GM23338 (cell line): ENCODE measurements at regions not wholly inside any gene's neighbourhood (a gene's known extent, or its start where the extent isn't known, plus 50 kb on each side); places are given as distances from the start of the nearest gene placed in this dataset.
"Not testable (repeated sequence)": the region's sequence is repeated elsewhere in the genome, so short reads cannot be mapped to it uniquely, and the experiment has no call there.

Source experiments
- ATAC-seq: fragments of 200-7000 bp; cut with Tn5 transposase; 3 replicates; pipeline ENCODE4 v1.9.1; 2020
- DNase-seq: peaks from one replicate; pipeline ENCODE4 v3.0.0-alpha.2; 2015; ENCODE audit warnings: low spot score
- H2AFZ ChIP-seq: fragments of 200-600 bp; sonication (generic); 2 replicates; pipeline ENCODE4 v1.8.0; 2016; ENCODE audit warnings: antibody characterized with exemption, mild to moderate bottlenecking, moderate library complexity
- H3F3A ChIP-seq: fragments of 200-600 bp; sonication (generic); replicated peaks from 2 replicates; pipeline ENCODE4 v1.8.0; 2017; ENCODE audit warnings: antibody characterized with exemption, mixed run types, low read depth
- H3K27ac ChIP-seq: fragments of 200-600 bp; sonication (generic); 2 replicates; pipeline ENCODE4 v1.6.1; 2016; ENCODE audit warnings: low read depth
- H3K27me3 ChIP-seq: fragments of 200-600 bp; sonication (generic); 2 replicates; pipeline ENCODE4 v1.8.0; 2016; ENCODE audit warnings: mild to moderate bottlenecking, mixed run types, moderate library complexity; ENCODE audit not compliant: insufficient read depth
- H3K36me3 ChIP-seq: fragments of 200-600 bp; sonication (generic); 2 replicates; pipeline ENCODE4 v1.8.0; 2016; ENCODE audit warnings: mild to moderate bottlenecking; ENCODE audit not compliant: insufficient read depth
- H3K4me1 ChIP-seq: fragments of 200-600 bp; sonication (generic); 2 replicates; pipeline ENCODE4 v1.8.0; 2016; ENCODE audit warnings: mild to moderate bottlenecking, moderate library complexity; ENCODE audit not compliant: insufficient read depth
- H3K4me2 ChIP-seq: fragments of 200-600 bp; sonication (generic); 2 replicates; pipeline ENCODE4 v1.7.1; 2017; ENCODE audit warnings: mixed run types
- H3K4me3 ChIP-seq: fragments of 200-600 bp; sonication (generic); 2 replicates; pipeline ENCODE4 v1.6.1; 2016; ENCODE audit warnings: mixed run types
- H3K79me2 ChIP-seq: fragments of 200-600 bp; sonication (generic); replicated peaks from 2 replicates; pipeline ENCODE4 v1.8.0; 2017; ENCODE audit warnings: mild to moderate bottlenecking; ENCODE audit not compliant: insufficient read depth
- H3K9me2 ChIP-seq: fragments of 200-600 bp; sonication (generic); 2 replicates; pipeline ENCODE4 v1.8.0; 2017; ENCODE audit not compliant: insufficient read depth
- H4K20me1 ChIP-seq: fragments of 200-600 bp; sonication (generic); replicated peaks from 2 replicates; pipeline ENCODE4 v1.8.0; 2017; ENCODE audit warnings: mild to moderate bottlenecking; ENCODE audit not compliant: insufficient read depth
- H3K27ac Mint-ChIP-seq: 2 replicates; pipeline ENCODE4 v1.8.0; 2020; ENCODE audit warnings: inconsistent platforms, mild to moderate bottlenecking, moderate library complexity, mixed read lengths
- H3K27me3 Mint-ChIP-seq: 3 replicates; pipeline ENCODE4 v1.8.0; 2022; ENCODE audit warnings: low read depth, mild to moderate bottlenecking, moderate library complexity, mixed read lengths, inconsistent platforms; ENCODE audit not compliant: insufficient read depth, poor library complexity
- H3K36me3 Mint-ChIP-seq: 3 replicates; pipeline ENCODE4 v1.8.0; 2021; ENCODE audit warnings: low read depth, mild to moderate bottlenecking, inconsistent platforms, moderate library complexity, mixed read lengths
- H3K4me1 Mint-ChIP-seq: 3 replicates; pipeline ENCODE4 v1.8.0; 2020; ENCODE audit warnings: mild to moderate bottlenecking, inconsistent platforms, mixed read lengths
- H3K4me3 Mint-ChIP-seq: 3 replicates; pipeline ENCODE4 v1.8.0; 2021; ENCODE audit warnings: moderate library complexity, mild to moderate bottlenecking, inconsistent platforms, mixed read lengths
- H3K9me3 Mint-ChIP-seq: 3 replicates; pipeline ENCODE4 v1.8.0; 2020; ENCODE audit warnings: moderate library complexity, mild to moderate bottlenecking, inconsistent platforms, mixed read lengths
- CREB1 ChIP-seq: fragments of 250-450 bp; sonication (Bioruptor Pico); IDR thresholded peaks from 2 replicates; pipeline ENCODE4 v1.5.0; 2020; ENCODE audit warnings: low read depth, mild to moderate bottlenecking, moderate library complexity
- EZH2 ChIP-seq: fragments of 200-600 bp; sonication (generic); IDR thresholded peaks from one replicate; pipeline ENCODE4 v1.8.0; 2017; ENCODE audit warnings: antibody characterized with exemption, mild to moderate bottlenecking, low read depth; ENCODE audit not compliant: unreplicated experiment
- EZH2phosphoT487 ChIP-seq: fragments of 200-600 bp; sonication (generic); IDR thresholded peaks from one replicate; pipeline ENCODE4 v1.8.1; 2018; ENCODE audit warnings: antibody characterized with exemption; ENCODE audit not compliant: unreplicated experiment
- JUNB ChIP-seq: IDR thresholded peaks from one replicate; pipeline ENCODE4 v1.6.1; 2016; ENCODE audit warnings: antibody characterized with exemption; ENCODE audit not compliant: unreplicated experiment
- POLR2AphosphoS5 ChIP-seq: IDR thresholded peaks from 2 replicates; pipeline ENCODE4 v1.6.1; 2016; ENCODE audit warnings: antibody characterized with exemption, low read depth
- STAT1 ChIP-seq: IDR thresholded peaks from one replicate; pipeline ENCODE4 v1.6.1; 2016; ENCODE audit warnings: antibody characterized with exemption; ENCODE audit not compliant: unreplicated experiment
- ZNF114 ChIP-seq: fragments of 250-450 bp; sonication (Bioruptor Pico); IDR thresholded peaks from 2 replicates; pipeline ENCODE4 v1.5.0; 2020; ENCODE audit warnings: mild to moderate bottlenecking, moderate library complexity
- TF ChIP-seq, protein P1 (sequence below): fragments of 250-450 bp; sonication (Bioruptor Pico); IDR thresholded peaks from 2 replicates; pipeline ENCODE4 v1.5.0; 2020; ENCODE audit warnings: mild to moderate bottlenecking, moderate library complexity
- TF ChIP-seq, protein P2 (sequence below): IDR thresholded peaks from 2 replicates; pipeline ENCODE4 v1.6.1; 2016; ENCODE audit warnings: antibody characterized with exemption
- TF ChIP-seq, protein P3 (sequence below), 2 experiments: fragments of 200-600 bp in 1 of 2; sonication (generic) in 1 of 2; conservative IDR thresholded peaks; 2 replicates each; pipeline versions ENCODE4 v1.5.1 to v1.6.1; 2016 to 2017; ENCODE audit warnings: antibody characterized with exemption in 2 of 2, low read depth in 2 of 2, mild to moderate bottlenecking in 2 of 2, moderate library complexity in 1 of 2

DNA sequence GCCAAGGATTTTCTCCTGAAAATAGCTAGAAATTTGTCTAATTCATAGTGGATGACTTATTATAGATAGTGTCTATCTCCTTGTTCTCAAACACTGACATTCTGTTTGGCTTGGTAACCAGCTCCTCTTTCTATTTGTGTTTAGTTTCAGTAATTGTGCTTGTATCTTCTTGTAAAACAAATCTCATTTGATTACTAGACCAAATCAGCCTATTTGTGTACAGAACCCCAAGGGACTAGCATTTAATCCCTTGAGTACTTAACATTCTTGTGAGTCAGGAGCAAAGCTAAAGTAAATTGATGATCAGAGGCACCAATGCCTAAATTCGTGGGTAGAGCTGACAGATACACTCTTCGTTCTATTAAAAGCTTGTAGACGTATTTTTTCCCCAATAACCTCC lies 306.5 kb upstream of the SLITRK3 start:
- Mint-ChIP-seq H3K36me3 (peaks cover 11% of the 10 kb centered on the region), H3K27me3 (peaks cover 2% of the 10 kb centered on the region), H3K4me1 (no peaks in the 10 kb centered on the region), H3K4me3 (no peak overlapping the region), H3K27ac (no peak overlapping the region), H3K9me3 (peaks cover 22% of the 10 kb centered on the region)
- Histone ChIP-seq H3K36me3 (no peaks in the 10 kb centered on the region), H3K4me1 (no peaks in the 10 kb centered on the region), H3K79me2 (no peaks in the 10 kb centered on the region), H3K4me2 (no peak overlapping the region), H3K9me2 (no peaks in the 10 kb centered on the region), H3K4me3 (no peak overlapping the region), H2AFZ (no peak overlapping the region), H3K27me3 (no peaks in the 10 kb centered on the region), H3K27ac (no peak overlapping the region), H4K20me1 (no peaks in the 10 kb centered on the region), H3F3A (no peaks in the 10 kb centered on the region)
- TF ChIP-seq ZNF114: no peak
- TF ChIP-seq EZH2phosphoT487: no peak
- TF ChIP-seq, protein P1, sequence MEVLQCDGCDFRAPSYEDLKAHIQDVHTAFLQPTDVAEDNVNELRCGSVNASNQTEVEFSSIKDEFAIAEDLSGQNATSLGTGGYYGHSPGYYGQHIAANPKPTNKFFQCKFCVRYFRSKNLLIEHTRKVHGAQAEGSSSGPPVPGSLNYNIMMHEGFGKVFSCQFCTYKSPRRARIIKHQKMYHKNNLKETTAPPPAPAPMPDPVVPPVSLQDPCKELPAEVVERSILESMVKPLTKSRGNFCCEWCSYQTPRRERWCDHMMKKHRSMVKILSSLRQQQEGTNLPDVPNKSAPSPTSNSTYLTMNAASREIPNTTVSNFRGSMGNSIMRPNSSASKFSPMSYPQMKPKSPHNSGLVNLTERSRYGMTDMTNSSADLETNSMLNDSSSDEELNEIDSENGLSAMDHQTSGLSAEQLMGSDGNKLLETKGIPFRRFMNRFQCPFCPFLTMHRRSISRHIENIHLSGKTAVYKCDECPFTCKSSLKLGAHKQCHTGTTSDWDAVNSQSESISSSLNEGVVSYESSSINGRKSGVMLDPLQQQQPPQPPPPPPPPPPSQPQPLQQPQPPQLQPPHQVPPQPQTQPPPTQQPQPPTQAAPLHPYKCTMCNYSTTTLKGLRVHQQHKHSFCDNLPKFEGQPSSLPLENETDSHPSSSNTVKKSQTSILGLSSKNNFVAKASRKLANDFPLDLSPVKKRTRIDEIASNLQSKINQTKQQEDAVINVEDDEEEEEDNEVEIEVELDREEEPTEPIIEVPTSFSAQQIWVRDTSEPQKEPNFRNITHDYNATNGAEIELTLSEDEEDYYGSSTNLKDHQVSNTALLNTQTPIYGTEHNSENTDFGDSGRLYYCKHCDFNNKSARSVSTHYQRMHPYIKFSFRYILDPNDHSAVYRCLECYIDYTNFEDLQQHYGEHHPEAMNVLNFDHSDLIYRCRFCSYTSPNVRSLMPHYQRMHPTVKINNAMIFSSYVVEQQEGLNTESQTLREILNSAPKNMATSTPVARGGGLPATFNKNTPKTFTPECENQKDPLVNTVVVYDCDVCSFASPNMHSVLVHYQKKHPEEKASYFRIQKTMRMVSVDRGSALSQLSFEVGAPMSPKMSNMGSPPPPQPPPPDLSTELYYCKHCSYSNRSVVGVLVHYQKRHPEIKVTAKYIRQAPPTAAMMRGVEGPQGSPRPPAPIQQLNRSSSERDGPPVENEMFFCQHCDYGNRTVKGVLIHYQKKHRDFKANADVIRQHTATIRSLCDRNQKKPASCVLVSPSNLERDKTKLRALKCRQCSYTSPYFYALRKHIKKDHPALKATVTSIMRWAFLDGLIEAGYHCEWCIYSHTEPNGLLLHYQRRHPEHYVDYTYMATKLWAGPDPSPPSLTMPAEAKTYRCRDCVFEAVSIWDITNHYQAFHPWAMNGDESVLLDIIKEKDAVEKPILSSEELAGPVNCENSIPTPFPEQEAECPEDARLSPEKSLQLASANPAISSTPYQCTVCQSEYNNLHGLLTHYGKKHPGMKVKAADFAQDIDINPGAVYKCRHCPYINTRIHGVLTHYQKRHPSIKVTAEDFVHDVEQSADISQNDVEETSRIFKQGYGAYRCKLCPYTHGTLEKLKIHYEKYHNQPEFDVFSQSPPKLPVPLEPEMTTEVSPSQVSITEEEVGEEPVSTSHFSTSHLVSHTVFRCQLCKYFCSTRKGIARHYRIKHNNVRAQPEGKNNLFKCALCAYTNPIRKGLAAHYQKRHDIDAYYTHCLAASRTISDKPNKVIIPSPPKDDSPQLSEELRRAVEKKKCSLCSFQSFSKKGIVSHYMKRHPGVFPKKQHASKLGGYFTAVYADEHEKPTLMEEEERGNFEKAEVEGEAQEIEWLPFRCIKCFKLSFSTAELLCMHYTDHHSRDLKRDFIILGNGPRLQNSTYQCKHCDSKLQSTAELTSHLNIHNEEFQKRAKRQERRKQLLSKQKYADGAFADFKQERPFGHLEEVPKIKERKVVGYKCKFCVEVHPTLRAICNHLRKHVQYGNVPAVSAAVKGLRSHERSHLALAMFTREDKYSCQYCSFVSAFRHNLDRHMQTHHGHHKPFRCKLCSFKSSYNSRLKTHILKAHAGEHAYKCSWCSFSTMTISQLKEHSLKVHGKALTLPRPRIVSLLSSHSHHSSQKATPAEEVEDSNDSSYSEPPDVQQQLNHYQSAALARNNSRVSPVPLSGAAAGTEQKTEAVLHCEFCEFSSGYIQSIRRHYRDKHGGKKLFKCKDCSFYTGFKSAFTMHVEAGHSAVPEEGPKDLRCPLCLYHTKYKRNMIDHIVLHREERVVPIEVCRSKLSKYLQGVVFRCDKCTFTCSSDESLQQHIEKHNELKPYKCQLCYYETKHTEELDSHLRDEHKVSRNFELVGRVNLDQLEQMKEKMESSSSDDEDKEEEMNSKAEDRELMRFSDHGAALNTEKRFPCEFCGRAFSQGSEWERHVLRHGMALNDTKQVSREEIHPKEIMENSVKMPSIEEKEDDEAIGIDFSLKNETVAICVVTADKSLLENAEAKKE: no peak
- TF ChIP-seq, protein P2, sequence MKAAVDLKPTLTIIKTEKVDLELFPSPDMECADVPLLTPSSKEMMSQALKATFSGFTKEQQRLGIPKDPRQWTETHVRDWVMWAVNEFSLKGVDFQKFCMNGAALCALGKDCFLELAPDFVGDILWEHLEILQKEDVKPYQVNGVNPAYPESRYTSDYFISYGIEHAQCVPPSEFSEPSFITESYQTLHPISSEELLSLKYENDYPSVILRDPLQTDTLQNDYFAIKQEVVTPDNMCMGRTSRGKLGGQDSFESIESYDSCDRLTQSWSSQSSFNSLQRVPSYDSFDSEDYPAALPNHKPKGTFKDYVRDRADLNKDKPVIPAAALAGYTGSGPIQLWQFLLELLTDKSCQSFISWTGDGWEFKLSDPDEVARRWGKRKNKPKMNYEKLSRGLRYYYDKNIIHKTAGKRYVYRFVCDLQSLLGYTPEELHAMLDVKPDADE: no peak
- no peak for TF ChIP-seq CREB1
- no peak for TF ChIP-seq STAT1
- no peak for TF ChIP-seq POLR2AphosphoS5
- TF ChIP-seq JUNB: no peak
- TF ChIP-seq, protein P3, sequence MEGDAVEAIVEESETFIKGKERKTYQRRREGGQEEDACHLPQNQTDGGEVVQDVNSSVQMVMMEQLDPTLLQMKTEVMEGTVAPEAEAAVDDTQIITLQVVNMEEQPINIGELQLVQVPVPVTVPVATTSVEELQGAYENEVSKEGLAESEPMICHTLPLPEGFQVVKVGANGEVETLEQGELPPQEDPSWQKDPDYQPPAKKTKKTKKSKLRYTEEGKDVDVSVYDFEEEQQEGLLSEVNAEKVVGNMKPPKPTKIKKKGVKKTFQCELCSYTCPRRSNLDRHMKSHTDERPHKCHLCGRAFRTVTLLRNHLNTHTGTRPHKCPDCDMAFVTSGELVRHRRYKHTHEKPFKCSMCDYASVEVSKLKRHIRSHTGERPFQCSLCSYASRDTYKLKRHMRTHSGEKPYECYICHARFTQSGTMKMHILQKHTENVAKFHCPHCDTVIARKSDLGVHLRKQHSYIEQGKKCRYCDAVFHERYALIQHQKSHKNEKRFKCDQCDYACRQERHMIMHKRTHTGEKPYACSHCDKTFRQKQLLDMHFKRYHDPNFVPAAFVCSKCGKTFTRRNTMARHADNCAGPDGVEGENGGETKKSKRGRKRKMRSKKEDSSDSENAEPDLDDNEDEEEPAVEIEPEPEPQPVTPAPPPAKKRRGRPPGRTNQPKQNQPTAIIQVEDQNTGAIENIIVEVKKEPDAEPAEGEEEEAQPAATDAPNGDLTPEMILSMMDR (conservative IDR thresholded peaks at IDR 0.05; ENCODE audit: low read depth in 2 of 2): no peak
- no peak for TF ChIP-seq EZH2
- DNase-seq (no peak), ATAC-seq (no peak)

DNA sequence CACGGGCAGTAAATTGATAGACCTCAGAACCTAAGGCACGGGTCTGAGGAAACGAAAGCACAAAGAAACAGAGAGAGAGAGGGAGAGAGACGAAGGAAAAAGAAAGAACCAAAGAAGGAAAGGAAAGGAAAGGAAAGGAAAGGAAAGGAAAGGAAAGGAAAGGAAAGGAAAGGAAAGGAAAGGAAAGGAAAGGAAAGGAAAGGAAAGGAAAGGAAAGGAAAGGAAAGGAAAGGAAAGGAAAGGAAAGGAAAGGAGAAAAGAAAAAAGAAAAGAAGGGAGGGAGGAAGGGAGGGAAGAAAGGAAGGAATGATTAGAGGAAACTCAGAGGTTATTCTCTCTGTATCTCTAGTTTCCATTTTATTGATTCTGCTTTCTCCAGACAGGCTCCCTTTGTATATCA lies 302.6 kb upstream of the SLITRK3 start:
- H3K4me2 ChIP-seq, H3K4me1 ChIP-seq, H3K36me3 Mint-ChIP-seq, H3K27me3 Mint-ChIP-seq, H4K20me1 ChIP-seq, H3K4me1 Mint-ChIP-seq, H3K9me3 Mint-ChIP-seq, H3K9me2 ChIP-seq, H3K36me3 ChIP-seq, H2AFZ ChIP-seq, H3K79me2 ChIP-seq, H3F3A ChIP-seq, H3K4me3 ChIP-seq, H3K27me3 ChIP-seq, ATAC-seq, H3K4me3 Mint-ChIP-seq, DNase-seq, H3K27ac ChIP-seq, H3K27ac Mint-ChIP-seq: not testable (repeated sequence)
